Panc1 (cell line): ENCODE measurements at regions not wholly inside any gene's neighbourhood (a gene's known extent, or its start where the extent isn't known, plus 50 kb on each side); places are given as distances from the start of the nearest gene placed in this dataset.

ENCODE experiments used
- CTCF ChIP-seq: fragments of 450-650 bp; IDR thresholded peaks from 2 replicates; pipeline ENCODE4 v1.5.1; 2017; ENCODE audit warnings: mild to moderate bottlenecking
- POLR2AphosphoS5 ChIP-seq: IDR thresholded peaks from 2 replicates; pipeline ENCODE4 v1.6.1; 2012; ENCODE audit warnings: mild to moderate bottlenecking, low read depth, low read length, moderate library complexity
- REST ChIP-seq, 2 experiments: IDR thresholded peaks; 2 replicates each; pipeline ENCODE4 v1.6.1; 2011 to 2012; ENCODE audit warnings: low read depth in 2 of 2, control low read depth in 1 of 2, low read length in 1 of 2, mild to moderate bottlenecking in 1 of 2, moderate library complexity in 1 of 2; ENCODE audit not compliant: insufficient read depth in 1 of 2

DNA sequence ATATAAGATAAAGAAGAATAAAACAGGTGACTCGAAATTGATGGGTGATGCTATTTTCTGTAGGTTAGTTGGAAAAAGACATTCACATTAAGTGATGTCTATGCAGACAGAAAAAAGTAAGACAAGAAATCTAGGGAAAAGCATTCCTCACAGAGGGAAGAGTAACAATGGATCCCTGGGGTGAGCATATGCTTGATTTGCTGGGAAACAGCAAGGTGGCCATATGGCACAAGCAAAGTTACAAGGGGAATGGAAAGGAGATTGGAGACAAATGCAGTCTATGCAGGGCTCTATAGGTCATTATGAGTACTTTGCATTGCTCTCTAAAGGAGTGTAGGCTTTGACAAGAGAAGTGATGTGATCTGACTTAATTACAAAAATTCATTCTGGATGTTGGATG lies 90.9 kb upstream of the ZNF804B start:
- no peak for TF ChIP-seq CTCF
- TF ChIP-seq REST (IDR thresholded peaks at IDR 0.05; ENCODE audit: insufficient read depth in 1 of 2, low read depth in 2 of 2, low read length in 1 of 2) = no peak
- no peak for TF ChIP-seq POLR2AphosphoS5
